HG03196 (cell line): ENCODE measurements at regions not wholly inside any gene's neighbourhood (a gene's known extent, or its start where the extent isn't known, plus 50 kb on each side); places are given as distances from the start of the nearest gene placed in this dataset.
"Not testable (repeated sequence)": the region's sequence is repeated elsewhere in the genome, so short reads cannot be mapped to it uniquely, and the experiment has no call there.

Source experiments
- ATAC-seq: cut with Tn5 transposase; IDR thresholded peaks from one replicate; pipeline ENCODE4 v1.9.1; 2021; ENCODE audit not compliant: unreplicated experiment

DNA sequence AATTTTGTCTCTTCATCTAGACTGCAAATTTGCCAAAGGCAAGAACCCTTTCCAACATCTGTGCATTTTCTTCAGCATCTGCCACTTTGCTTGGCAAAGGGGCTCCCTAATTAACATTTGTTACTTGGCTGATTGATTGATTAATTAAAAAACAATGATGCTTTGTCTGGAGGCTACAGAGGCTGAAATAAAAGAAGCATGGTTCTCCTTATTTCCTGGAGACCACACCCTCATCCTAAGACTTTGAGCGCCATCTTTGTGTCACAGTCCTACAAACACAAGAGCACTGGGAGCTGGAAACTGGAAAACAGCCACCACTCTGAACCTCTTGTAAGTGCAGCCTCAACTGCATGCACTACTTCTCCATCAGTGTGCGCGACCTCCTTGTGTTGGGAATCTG lies 189.2 kb downstream of the C7orf25 start:
- no peak for ATAC-seq

DNA sequence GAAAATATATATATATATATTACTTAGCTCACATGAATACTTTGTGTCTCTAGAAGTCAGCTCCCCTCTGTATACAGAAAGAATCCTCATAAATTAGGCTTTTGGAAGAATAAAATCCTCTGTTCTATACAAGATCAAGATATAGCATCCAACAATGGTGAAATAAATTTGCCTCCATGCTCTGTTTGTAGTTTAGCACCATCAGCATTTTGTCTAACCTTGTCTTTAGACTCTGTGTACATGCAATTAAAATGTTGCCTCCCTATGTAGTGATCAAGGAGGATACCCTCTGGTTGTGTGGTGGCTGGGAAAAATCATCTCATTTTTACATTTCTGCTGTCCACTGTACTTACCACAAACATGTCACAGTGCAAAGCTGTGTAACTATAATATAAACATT lies 189.7 kb downstream of the C7orf25 start:
- ATAC-seq, result no peak

DNA sequence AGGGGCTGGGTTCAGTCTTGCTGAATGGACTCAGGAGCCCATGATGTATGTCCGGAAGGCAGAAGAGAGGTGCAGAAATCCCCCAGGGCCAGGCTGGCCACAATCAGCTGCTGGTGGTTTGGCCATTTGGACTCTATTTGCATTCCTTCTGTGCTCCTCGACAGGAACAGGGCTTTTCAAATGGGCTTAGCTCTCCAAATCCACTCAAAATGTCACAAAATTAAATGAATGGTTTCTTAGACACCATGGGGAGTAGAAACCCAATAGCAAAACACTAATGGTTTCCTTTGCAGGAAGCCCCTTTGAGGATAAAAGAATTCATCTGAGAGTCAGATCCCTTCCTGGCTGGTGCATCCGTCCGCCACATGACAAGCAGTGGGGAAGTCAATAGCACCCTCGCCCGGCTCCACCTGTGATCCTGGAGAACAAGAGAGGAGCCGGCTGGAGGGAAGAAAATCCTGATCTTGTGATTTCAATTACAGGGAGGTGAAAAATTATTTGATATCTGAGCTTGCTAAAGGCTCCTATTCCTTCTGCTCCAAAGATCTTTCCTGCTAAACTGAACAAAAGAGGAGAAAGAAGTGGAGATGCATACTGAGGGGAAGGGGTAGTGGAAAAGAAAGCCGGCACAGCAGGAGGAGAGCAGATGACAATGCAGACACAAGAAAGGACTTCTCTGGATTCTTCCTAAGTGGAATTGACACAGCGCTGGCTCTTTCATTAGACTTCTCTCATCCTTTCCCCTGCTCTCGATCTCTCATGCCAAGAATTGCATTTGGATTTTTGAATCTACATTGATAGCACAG lies 190.7 kb downstream of the C7orf25 start:
- ATAC-seq, result no peak

DNA sequence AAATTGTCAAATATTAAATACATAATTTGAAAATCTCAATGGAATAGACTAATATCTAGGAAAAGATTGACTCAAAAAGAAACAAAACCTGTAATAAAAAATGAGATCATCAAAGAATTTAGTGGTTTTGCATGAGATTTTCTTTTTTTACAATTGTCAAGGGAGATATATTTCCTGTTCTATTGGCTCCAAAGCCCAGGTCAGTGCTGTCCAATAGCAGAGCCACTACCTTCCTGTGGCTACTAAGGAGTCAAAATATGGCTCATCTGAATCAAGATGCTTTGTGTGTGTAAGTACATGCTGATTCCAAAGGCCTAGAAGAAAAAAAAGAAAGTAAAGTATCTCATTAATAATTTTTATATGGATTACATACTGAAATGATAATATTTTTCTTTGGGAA lies 191.9 kb downstream of the C7orf25 start:
- no peak for ATAC-seq

GRCh38 chr7:42718466-42718865 lies 193.4 kb downstream of the C7orf25 start:
- ATAC-seq, result not testable (repeated sequence)

DNA sequence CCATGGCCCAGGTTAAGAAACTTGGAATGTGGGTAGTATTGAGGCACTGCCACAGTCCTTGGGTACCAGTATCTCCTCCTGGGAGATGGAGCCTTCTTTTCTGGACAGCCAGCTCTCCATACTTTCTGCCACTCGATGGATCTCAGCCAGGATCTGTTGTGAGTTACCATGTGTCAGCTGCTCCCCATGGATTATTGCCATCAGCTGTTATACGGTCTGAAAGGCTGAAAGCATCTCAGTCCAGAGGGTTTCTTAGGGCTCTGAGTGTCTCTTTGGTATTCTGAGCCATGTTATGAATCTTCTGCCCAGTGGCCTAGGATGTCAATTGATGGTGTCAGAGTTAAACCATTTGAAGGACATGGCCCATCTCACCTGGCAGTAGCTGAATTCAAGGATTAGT lies 197.5 kb downstream of the C7orf25 start:
- ATAC-seq, result no peak

DNA sequence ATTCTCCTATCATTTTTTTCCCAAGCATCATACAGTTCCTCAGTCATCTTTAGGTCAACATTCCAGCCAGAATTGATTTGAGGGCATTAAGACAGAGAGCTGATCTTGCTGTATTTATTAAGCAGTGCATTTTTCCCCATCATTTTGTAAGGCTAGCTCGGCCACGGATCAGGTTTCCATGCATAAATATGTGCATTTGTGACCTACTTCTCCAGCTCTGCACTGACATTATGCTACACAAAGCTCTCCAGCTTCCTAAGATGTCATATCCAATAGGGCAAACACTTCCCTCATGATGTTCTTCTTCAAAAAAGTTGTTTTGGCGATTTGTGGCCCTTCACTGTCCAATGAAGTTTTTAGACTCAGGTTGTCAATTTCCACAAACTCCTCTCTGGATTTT lies 202.6 kb downstream of the C7orf25 start:
- ATAC-seq, result no peak

- ATAC-seq, result no peak
Measured at GRCh38 chr7:42704710-42705109, 207.2 kb downstream of the C7orf25 start.

- no peak for ATAC-seq
Measured at GRCh38 chr7:42702647-42703046, 209.2 kb downstream of the C7orf25 start.

DNA sequence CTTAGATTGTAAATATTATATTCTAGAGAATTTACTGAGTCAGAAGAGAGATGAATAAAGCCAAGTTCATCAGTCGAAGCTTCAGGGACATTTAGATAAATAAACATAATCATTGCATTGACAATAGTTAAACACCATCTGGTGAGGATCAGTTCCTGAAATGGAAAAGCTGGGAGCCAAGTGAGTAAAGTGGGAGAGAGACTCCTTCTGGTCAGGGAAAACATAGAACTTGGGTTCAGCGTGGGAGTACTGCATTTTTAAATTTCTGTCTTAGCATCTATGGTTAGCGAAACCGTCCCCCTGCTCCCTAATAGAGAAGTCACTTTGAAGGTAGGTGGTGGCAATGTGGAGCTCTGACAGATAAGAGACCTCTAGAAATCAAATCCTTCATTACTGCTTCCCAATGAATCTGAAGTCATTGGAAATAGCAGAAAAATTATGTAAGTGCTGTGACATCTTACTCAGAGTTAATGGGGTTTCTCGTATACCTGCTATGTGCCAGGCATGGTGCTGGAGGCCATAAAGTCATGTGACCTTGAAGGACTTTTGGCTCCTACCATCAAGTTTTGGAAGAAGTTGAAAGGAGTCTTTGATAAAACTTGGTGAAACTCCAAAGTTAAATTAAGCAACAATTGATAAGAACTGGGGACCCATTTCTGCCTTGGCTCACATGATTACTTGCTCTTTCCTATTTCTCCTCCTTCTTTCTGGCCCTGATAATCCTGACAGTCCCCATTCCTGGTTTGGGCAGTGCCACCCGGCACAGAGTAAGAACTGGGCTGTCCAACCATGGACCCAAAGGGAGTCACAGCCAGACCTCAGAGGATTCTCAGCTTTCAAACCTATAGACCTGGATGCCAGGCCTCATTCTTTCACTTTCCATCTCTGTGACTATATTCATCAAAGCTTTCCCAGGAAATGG lies 211.2 kb downstream of the C7orf25 start:
- no peak for ATAC-seq

DNA sequence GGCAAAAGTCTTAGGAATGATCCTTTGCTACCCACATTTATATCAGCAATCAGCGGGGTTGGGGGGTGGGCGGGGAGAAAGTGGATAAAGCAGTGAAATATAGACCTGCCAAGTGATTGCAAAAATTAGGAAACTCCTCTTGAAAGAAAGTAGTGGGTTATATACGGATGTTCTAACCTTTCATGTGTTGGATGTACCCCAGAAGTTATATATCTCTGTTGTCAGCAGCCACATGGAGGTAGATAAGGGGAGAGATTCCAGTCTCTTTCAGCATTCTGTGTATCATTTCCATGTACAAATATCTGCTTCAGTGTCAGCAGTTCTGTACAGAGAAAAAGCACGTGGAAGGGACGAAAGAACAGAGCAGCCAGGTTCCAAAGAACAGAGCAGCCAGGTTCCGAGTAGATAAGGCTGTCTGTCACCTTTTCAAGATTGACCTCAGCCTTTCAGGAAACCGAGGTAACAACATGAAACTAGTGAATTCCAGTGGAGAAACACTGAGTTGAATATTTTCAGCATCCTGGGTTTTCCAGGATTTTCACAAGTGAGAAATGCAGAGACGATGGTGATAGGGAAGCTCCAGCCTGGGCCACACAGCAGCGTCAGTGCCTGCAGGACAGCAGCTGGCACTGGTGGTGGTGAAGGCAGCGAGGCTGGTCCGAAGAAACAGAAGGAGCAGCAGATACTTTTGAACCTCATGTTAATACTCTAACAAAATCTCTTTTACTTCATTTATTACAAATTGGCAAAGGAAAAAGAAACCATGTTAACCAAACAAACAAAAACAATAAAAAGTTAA lies 212.3 kb downstream of the C7orf25 start:
- no peak for ATAC-seq

DNA sequence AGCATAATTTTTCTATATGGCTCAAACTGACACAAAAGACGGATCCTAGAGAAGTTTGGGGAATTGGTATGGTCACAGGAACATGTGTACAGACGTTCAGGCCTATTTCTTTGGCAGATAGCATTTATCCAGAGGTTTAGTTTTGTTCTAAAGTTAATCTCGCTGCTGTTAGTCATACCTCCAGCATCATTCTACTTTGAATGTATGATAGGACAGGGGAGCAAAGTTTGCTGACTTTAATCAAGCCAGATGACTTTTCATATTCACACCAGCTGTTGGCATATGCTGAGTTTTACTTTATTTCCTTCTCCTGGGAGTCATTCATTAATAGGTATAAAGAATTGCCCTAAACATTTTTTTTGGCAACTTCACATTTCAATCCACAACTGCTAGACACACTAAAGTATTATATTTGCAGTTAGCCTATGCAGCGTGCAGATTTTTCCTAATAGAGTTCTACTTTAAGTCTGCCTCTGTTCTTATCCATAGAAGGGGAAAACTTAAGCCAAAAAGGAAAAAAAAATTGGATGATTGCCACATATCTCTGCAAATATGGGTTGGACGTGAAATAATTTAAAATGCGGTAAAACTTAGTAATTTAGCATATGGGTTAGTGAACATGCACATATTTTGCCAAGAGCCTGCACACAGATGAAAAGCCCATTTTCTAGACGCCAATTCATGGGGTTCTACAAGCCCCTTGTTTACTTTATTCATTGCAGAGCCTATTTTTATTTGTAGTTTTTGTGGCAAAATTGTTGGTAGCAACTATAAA lies 213.1 kb downstream of the C7orf25 start:
- ATAC-seq, result no peak

- ATAC-seq, result no peak
Measured at GRCh38 chr7:42694894-42695507, 216.9 kb downstream of the C7orf25 start.

DNA sequence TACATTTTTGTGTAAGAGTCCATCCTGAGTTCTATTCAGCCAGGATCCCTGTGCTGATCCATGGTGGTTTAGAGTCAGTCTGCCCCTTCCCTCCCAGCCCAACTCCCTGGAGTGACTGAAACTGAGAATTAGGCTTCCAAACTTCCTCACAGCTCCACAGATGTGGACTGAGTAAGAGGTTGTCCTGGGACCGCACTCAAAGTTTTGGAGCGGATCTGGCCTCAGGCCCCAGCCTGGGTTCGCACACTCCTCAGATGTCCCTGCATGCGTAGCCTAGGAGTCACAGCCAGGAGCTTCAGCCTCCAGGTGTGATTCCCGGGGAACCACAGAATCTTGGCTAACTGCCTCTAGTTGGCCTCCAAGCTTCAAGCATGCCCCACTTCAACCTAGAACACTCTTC lies 218.1 kb downstream of the C7orf25 start:
- ATAC-seq, result no peak

DNA sequence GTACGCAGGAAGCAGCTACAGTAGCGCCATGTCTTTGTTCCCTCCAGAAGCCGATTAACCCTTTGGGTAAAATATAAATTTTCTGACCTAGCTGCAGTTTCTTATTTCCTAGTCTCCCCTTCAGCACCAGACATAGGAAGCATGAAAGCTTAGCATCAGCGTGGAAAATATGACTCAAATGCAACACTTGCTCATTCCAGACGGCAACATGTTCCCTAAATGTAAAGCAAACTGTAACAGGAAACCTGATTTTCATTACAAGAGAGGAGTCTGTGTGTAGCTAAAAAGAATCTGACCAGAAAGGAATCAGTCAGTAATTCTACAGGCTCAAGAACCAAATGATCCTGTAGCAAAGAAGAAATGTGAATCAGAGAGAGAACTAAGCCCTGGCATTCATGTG lies 219.2 kb downstream of the C7orf25 start:
- no peak for ATAC-seq

GRCh38 chr7:42690794-42691639 lies 220.9 kb downstream of the C7orf25 start:
- no peak for ATAC-seq

DNA sequence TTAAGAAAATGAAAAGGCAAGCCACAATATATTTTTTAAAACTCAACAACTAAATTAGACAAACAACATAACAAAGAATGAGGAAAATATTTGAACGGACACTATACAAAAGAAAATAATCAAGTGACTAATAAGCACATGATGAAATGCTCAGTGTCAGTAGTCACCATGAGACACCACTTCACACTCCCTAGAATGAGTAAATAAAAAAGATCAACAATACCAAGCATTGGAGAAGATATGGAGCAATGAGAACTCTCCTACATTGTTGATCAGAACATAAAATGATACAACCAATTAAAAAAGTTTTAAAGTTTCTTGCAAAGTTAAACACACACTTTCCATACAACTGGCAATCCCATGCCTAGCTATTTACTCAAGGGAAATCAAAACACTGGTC lies 222.2 kb downstream of the C7orf25 start:
- no peak for ATAC-seq

DNA sequence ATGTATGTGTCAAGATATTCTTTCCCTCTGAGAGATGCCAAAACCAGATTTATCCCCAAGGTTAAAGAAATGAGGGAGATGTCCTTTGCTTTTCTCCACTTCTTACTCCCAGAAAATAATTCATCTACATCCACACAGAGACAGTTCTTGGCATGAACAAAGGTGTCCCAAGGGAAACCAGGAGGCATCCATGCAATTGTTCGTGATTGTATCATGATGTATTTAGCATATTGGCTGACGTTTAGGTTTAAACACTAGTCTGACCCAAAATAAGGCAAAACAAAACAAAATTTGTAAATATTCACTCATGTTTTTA lies 223.9 kb downstream of the C7orf25 start:
- ATAC-seq, result no peak
